ENCODE measurements at regions not wholly inside any gene's neighbourhood (a gene's known extent, or its start where the extent isn't known, plus 50 kb on each side); places are given as distances from the start of the nearest gene placed in this dataset.
"Not testable (repeated sequence)": the region's sequence is repeated elsewhere in the genome, so short reads cannot be mapped to it uniquely, and the experiment has no call there.

DNA sequence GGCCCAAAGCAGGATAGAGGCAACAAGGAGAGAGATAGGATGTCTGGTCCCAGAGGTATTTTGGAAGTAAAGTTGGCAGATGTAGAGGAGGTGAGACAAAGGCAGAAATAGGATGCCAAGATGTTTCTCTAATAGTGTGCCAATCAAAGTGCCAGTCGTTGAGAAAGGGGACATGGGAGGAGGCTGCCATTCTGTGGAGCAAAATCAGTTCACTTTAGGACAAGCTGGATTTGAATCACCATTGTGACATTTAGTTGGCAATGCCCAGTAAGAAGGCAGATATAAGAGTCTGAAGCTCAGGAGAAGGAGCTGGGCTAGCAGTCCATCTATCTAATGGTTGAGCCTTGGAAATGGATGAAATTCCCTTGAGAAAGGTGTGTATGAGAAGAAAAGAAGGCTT lies 53.8 kb downstream of the ADRB2 start:
- ATAC-seq: no peak

DNA sequence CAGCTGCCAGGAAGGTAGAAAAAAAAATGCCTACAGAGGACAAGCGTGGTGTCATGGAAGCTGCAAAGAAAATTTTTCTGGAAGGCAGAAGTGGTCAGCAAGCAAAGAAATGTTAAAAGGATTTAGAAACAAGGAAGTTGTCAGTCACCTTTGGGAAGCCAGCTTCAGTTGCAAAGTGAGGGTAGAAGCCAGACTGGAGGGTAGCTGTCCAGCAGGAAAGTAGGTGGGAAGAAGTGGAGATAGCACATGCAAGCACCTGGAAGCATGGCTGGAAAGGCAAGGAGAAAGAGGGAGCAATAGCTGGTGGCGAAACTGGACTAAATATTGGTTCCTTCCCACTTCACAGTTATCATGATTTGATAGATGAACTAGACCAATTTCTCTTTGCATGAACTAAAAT lies 54.3 kb downstream of the ADRB2 start:
- no peak for ATAC-seq

DNA sequence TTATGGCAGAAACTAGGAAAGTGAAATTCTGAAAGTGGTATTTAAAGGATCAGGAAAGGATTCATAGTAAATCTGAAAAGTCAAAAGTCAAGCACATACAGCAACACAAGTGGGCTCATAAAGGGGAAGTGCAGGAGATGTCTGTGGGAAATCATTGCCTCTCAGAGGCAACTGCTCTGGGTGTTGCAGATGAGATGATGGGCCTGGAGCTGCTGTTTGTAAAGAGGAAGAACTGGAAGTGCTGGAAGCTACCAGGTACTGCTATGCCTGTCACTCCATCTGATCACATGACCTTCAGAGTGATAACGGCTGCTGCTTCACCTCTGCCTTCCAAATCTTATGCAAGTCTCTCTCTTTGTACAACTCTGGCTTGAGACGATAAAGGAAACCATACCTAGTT lies 55.9 kb downstream of the ADRB2 start:
- ATAC-seq: peak; percentile 25

DNA sequence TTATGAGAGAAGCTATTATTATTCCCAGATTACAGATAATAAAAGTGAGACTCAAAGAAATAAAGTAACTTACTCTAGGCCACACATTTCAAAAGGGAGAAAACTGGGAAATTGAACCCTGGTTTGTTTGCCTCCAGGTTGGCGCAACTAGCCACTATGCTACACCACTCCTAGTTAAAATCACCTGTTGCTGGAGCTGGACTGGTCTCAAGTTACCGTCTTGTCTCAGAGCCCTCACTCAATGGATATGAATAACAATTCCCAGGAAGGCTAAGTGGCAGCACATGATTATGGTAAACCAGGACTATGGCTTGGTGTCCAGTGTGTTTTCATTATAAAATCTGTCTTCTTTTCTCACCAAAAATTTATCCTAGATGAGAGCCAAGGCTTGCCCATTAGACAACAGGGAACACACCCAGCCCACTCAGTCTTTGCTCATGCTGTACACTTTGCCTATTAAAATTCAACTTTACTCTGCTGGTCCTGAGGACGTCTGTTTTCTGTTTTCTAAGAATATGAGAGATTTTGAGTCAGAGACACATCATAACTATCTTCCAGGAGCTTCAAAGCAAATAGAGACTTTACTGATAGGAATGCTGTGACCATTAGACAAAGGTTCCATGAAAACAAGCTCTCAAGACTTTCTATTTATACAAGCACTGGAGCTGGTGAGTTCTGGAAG lies 58.1 kb downstream of the ADRB2 start:
- no peak for ATAC-seq

DNA sequence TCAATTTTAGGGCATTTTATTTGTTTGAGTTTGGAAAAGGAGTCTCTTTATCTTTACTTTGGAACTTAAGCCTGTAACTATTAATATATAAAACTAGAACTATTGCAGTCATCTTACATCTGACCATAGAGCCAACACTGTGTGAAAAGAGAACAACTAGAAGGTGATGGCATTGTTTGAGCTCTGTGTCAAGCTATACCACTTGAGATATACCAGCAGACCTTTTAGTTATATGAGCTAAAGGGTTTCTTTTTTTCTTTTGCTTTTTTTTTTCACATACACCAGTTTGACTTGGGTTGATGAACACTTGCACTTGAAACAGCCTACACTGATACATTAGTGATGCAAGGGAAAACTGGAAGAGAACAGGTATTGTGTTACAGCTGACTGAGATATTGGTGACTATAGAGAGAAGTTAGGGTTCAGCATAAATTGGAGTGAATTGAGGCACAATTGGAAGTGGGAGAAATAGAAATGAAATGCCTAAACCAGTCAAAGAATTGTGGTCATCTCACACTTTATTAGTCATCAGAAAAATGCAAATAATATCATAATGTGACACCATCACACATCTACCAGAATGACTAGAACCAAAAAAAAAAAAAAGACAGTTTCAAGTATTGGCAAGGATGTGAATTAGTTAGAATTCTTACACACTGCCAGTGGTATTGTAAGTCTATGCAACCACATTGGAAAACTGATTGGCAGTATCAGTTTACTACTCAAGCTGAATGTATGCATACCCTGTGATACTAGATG lies 60.9 kb downstream of the ADRB2 start:
- no peak for ATAC-seq

DNA sequence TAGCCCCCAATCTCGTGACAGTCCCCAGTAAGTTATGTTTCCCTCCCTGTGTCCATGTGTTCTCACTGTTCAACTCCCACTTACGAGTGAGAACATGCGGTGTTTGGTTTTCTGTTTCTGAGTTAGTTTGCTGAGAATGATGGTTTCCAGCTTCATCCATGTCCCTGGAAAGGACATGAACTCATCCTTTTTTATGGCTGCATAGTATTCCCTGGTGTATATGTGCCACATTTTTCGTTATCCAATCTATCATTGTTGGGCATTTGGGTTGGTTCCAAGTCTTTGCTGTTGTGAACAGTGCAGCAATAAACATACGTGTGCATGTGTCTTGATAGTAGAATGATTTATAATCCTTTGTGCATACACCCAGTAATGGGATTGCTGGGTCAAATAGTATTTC lies 63.5 kb downstream of the ADRB2 start:
- not testable (repeated sequence) for ATAC-seq

DNA sequence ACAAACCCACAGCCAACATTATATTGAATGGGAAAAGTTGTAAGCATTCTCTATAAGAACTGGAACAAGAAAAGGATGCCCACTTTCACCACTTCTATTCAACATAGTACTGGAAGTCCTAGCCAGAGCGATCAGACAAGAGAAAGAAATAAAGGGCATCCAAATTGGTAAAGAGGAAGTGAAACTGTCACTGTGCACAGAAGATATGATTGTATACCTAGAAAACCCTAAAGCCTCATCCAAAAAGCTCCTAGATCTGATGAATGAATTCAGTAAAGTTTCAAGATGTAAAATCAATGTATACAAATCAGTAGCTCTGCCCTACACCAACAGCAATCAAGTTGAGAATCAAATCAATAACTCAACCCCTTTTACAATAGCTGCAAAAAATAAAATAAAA lies 69.0 kb downstream of the ADRB2 start:
- ATAC-seq: not testable (repeated sequence)

DNA sequence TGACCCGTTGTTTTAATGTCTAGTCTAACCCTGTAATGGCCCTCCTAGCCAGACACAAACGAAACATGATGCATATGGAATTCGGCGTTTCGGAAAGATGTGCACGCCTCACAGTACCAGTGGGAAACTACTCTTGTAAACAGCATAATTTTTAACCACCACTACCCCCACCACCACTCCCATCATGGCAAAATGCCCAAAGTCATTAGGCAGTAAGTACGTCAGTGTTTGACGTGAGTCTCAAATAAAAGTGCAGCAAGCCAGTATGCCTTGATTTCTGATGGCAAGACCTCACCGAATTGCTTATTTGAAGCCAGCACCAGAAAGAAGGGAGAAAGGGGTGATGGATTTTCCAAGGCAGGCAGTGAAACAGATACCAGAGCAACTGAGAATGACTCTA lies 71.4 kb downstream of the ADRB2 start:
- no peak for ATAC-seq

DNA sequence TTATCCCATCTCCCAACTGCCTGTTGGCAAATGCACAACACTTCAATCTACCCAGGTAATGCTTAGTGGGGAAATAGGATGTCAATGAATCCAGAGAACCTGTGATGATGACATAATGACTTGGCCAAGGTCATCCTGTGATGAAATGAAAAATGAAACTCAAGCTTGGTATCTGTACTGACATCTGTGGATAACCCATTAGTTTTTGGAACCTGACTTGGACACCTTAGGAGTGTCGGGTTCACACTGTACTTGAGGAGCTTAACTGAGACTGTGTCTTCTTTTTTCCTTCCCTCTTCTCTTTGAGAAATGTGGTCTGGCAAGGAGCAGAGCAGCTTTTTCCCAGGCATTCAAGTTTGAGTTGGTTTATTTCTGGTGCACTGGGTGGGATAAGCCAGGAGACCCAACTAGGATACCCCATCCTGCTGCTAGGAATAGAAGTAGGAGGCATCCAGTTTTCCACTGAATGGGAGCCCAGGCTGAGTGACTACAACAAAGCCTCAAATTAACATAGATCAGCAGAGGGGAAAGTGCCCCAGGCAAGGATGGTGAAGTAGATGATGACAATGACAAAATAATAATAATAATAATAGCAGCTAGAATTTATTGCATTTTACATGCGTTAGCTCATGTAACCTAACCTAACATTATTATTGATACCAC lies 72.1 kb downstream of the ADRB2 start:
- no peak for ATAC-seq

DNA sequence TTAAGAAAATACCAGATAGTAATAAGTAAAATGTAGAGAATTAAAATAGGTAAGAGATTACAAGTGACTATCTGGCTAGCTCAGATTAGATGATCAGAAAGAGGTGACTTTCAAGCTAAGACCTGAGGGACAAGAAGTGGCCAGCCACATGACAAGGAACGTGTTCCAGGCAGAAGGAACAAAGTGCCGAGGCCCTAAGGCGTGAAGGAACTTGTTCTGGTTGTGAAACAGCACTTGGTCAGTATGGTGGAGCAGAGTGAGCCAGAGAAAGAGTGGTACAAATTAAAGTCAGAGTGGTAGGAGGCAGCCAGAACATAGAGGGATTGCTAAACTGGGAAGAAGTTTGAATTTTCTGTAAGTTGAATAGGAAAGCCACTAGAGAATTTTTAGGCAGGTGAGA lies 73.6 kb downstream of the ADRB2 start:
- ATAC-seq: peak; percentile 74

DNA sequence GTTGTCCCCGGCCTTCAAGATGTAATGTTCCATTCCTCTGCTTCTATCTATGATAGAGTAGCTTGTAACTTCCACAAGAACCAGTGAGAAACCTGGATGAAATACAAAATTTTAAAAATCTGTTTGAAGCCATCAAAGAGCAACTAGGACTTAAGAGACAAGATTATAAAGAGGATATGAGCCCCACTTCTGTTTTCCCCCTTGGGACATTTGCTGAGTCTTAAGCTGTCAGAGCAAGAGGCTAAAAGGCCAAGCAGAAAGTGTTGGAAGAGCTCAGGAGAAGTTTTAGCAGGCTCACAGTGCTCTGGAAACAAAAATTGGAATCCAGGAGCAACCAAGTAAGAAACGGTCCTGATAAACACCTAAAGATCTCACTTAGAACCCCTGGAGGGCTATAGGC lies 76.1 kb downstream of the ADRB2 start:
- ATAC-seq: no peak

DNA sequence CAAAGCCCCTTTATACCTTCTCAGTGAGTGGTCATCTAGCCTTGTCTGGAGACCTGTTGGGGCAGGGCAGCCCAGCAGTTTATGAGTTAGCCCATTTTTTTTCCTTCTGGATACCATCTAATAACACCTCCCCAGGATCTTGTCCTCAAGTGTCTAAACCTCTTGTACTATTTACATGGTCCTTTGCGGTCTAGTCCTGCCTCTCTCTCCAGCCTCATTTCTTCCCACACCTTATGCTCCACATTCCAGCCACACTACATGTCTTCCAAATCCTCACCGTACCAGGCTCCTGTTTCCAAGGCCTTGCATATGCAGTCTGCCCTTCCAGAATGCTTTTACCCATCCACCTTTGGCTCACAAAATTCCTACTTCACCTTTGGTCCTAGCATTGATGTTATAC lies 77.2 kb downstream of the ADRB2 start:
- ATAC-seq: no peak

DNA sequence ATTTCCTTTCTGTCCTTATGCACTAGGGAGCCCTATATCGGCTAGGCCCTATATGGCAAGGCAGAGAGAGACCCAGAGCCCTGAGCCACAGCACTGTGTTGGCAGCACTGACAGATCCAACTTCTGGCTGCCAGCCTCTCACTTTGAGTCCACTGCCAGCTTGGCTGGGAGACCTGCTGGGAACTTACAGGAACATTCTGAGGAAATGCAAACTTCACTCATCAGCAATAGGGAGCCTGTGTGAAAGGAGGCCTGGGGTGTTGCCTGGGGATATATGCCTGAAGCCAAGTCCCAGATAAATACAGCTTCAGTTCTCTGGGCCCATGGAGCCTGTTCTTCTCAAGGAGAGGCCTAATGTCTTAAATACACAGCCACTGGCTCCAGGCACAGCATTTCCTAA lies 78.0 kb downstream of the ADRB2 start:
- ATAC-seq: no peak

DNA sequence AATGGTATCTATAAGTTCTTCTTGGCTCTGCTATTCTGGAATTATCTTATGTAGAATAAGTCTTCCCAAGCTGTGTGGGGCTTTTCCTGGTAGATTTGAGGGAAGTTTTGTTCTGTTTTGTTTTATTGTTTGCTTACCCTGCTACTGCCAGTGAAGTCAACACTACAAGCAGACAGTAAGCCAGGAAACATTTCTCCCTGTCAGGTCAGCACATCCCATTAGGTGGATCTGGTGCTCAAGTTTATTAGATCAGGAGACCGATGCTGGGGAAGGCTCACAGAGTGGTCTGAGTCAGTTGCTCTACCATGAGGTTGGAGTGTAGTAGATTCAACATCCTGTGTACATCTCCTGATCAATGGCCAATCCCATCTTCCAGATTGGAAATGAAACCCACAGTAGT lies 79.1 kb downstream of the ADRB2 start:
- no peak for ATAC-seq

DNA sequence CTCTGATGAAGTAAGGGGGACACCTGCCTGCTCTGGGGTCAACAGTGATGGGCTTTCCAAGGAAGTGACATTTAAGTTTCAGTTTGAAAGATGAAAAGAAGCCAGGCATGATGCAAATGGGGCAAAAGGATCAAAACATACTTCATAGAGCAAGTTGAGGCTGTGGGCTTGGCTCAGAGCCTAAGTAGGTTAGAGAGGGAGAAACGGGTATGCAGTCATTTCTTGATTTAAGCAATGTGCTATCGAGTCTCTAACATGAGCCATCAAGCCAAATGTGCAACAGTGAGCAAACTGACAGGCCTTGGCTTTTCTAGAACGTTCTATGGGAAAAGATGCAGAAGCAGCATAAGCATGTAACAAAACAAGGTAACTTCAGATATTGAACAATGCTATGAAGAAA lies 80.6 kb downstream of the ADRB2 start:
- no peak for ATAC-seq

DNA sequence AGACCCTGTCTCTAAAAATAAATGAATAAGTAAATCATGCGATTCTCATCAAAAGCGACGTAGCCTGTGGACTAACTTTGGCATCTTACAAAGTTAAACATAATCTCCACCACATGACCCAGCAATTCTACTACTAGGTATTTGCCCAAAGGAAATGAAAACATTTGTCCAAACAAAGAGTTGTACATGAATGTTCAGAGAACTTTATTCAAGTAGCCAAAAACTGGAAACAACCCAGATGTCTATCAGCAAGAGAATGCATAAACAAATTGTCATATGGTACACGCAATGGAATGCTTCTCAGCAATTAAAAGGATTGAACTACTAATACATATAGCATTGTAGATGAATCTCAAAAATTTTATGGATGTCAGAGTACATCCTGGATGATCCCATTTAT lies 82.6 kb downstream of the ADRB2 start:
- ATAC-seq: no peak

DNA sequence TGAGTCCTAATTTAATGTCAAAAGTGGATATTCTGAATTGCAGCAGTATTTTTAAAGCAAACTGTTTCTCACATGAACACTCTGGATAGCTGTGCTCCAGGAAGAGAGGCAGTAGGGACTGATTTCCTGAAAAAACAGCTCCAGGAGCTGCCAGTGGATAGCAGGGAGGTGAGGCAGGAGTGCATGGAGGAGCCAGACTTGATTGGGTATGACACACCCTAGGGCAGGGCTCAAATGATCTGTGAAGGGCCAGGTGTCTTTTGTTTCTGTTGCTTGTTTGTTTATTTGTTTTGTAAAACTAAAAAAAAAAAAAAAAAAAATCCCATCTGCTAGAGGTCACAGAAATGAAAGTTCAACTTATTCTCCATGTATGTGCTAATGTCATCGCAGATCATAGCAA lies 83.4 kb downstream of the ADRB2 start:
- no peak for ATAC-seq

DNA sequence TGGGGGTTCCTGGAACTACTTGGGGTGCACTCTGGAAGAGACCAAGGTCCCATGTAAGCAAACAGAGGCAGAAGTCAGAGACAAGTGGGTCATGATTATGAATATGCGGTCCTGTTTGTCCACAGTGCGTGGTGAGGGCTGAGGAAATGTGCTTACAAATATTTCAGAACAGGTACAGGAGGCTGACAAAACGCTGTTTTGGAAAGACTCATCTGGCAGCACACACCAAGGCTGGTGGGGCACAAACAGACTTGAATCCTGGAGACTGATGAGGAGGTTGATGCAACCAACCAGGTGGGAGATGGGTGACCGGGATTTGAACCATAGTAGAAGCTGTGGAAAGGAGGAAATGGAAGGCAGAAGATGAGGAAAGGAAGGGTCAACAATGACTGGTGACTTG lies 83.8 kb downstream of the ADRB2 start:
- no peak for ATAC-seq

DNA sequence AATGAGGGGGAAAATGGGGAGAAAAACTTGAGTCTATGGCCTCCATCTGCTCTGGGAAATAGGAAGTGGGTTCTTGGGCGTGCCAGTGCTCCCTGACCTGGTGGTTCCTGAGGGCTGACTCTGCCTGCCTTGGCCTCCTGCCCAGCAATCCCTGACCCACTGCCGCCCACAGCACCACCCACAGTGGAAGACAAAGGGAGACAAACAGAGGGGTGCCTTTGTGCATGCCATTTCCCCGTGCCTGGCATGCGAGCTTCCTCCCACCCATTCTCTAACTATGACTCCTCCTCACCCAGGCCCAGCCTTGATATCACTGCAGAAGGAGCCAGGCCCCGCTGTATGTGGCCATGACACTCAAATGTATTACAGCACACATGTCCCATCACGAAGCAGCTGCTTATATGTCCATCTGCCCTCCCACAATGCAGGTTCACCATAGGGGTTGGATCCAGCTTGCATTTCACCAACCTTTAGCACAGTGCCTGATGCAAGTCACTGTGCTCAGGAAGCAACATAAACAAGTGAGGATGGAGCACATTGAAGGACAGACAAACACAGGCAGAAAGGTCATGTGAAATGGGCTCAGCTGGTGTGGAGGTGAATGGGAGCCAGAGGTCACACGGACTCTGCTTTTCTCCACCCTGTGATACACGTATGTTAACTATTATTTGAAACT lies 84.4 kb downstream of the ADRB2 start:
- peak; percentile 31 for ATAC-seq

DNA sequence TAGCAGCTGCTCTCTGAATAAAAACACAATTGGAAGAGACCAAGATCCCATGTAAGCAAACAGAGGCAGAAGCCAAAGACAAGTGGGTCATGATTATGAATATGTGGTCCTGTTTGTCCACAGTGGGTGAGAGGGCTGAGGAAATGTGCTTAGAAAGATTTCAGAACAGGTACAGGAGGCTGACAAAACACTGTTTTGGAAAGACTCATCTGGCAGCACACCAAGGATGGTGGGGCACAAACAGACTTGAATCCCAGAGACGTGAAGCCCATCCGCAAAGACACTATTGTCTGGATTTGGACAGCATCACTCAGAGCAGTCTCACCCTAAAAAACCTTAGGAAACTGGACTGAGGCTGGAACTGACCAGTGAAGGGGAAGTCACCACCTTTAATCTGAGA lies 85.0 kb downstream of the ADRB2 start:
- ATAC-seq: no peak

DNA sequence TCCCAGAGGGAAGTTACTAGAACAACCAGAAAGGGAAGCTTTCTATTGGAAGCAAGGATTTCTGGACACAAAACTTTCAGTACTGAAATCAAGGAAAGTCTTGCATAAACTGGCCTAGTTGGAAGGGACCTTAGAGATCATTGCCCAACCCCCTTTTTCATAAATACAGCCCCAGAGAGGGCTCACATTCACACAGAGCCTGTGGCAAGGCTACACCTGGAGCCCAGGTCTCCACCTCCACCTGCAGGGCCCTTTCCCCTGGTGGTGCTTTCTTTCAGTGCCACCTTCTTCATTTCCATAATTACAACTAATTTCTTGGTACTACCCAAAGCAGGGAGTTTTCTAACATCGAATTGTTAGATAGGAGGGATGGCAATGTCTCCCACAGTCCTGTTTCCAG lies 85.7 kb downstream of the ADRB2 start:
- no peak for ATAC-seq

DNA sequence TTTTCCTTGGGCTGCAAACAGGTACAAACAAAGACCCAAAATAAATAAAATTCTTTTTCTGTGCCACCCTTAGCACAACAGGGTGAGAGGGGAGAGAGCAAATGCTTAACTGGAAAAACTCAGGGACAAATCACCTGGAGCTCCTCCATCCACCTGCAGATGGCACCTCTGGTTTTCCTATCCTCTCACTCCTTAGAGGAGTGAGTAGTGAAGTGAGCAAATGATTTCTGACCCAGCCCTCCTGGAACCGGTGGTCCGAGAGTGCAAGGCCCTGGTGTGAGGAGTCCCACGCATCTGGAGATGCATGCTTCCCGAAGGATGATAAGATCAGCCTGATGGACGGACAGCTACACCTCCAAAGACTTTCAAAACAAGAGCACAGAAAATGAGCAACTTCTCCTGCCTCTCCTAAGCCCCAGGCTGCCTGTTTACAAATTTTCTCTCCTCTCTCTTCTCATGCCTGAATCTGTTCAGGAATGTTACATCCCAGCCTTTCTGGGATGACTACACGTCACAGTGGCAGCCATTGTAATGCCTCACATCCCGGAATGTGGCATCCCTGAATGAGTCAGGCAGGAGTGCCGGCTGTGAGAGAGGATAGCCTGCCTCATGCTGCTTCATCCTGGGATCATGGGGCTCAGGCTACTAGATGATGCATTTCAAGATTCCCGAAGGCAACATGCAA lies 86.4 kb downstream of the ADRB2 start:
- peak; percentile 76 for ATAC-seq

DNA sequence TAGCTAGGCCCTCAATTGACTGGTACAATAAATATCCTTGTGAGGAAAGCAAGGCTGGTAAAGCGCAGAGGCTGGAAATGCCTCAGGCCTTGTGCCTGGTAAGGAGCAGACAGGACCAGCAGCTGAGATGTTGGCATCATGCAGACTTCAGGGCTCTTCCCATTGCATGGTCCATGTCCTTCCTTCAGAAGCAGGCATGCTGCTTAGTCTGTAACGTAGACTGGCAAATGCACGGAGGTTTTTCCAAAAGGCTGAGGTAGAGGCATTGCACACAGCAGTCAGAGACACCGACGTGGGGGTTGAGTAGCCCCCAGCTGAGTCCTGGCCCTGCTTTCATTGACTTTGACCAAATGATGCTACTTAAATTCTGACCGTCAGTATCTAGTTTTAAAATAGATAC lies 87.1 kb downstream of the ADRB2 start:
- ATAC-seq: no peak

All from esophagus mucosa (tissue), 1 donor.